H9 (cell line): ENCODE measurements at regions not wholly inside any gene's neighbourhood (a gene's known extent, or its start where the extent isn't known, plus 50 kb on each side); places are given as distances from the start of the nearest gene placed in this dataset.

Experiments
- DNase-seq: peaks from one replicate; pipeline ENCODE4 v3.0.0-alpha.2; 2017
- H2AFZ ChIP-seq: one replicate; pipeline ENCODE4 v1.6.1; 2013; ENCODE audit warnings: mild to moderate bottlenecking, low read length, control low read depth, moderate library complexity
- H2AK5ac ChIP-seq: 2 replicates; pipeline ENCODE4 v1.6.1; 2013; ENCODE audit warnings: low read length, control low read depth, mixed read lengths; ENCODE audit not compliant: insufficient read length
- H2BK120ac ChIP-seq: one replicate; pipeline ENCODE4 v1.6.1; 2013; ENCODE audit warnings: low read depth, mild to moderate bottlenecking, low read length, control low read depth, inconsistent platforms; ENCODE audit not compliant: poor library complexity, severe bottlenecking
- H2BK12ac ChIP-seq: 2 replicates; pipeline ENCODE4 v1.6.1; 2013; ENCODE audit warnings: low read length, control low read depth, mixed read lengths, low read depth; ENCODE audit not compliant: insufficient read length
- H2BK15ac ChIP-seq: 2 replicates; pipeline ENCODE4 v1.6.1; 2013; ENCODE audit warnings: low read depth, low read length, control low read depth
- H2BK20ac ChIP-seq: one replicate; pipeline ENCODE4 v1.6.1; 2013; ENCODE audit warnings: low read depth, mild to moderate bottlenecking, low read length, control low read depth, inconsistent platforms; ENCODE audit not compliant: poor library complexity, severe bottlenecking
- H2BK5ac ChIP-seq: 2 replicates; pipeline ENCODE4 v1.6.1; 2013; ENCODE audit warnings: low read length, control low read depth, mixed read lengths; ENCODE audit not compliant: insufficient read length
- H3K14ac ChIP-seq: 2 replicates; pipeline ENCODE4 v1.6.1; 2013; ENCODE audit warnings: low read length, control low read depth; ENCODE audit not compliant: insufficient read depth
- H3K18ac ChIP-seq: 2 replicates; pipeline ENCODE4 v1.6.1; 2013; ENCODE audit warnings: low read depth, mild to moderate bottlenecking, mixed read lengths, low read length, control low read depth; ENCODE audit not compliant: insufficient read length
- H3K23ac ChIP-seq: 2 replicates; pipeline ENCODE4 v1.6.1; 2013; ENCODE audit warnings: low read length, control low read depth, mixed read lengths, low read depth; ENCODE audit not compliant: insufficient read length
- H3K23me2 ChIP-seq: 2 replicates; pipeline ENCODE4 v1.6.1; 2013; ENCODE audit warnings: low read depth, mild to moderate bottlenecking, mixed read lengths, low read length, control low read depth; ENCODE audit not compliant: insufficient read length, poor library complexity, severe bottlenecking
- H3K27ac ChIP-seq: 2 replicates; pipeline ENCODE4 v1.5.1; 2013; ENCODE audit warnings: low read length, control low read depth, mixed read lengths, low read depth; ENCODE audit not compliant: insufficient read length
- H3K27me3 ChIP-seq: 2 replicates; pipeline ENCODE4 v1.6.1; 2013; ENCODE audit warnings: low read length, control low read depth, inconsistent platforms; ENCODE audit not compliant: insufficient read depth
- H3K4ac ChIP-seq: 2 replicates; pipeline ENCODE4 v1.6.1; 2013; ENCODE audit warnings: low read depth, mild to moderate bottlenecking, control low read depth, inconsistent platforms, low read length, moderate library complexity
- H3K4me1 ChIP-seq: 2 replicates; pipeline ENCODE4 v1.6.1; 2013; ENCODE audit warnings: low read length, control low read depth, inconsistent platforms; ENCODE audit not compliant: insufficient read depth
- H3K4me2 ChIP-seq: 2 replicates; pipeline ENCODE4 v1.6.1; 2013; ENCODE audit warnings: low read length, control low read depth, mixed read lengths; ENCODE audit not compliant: insufficient read length, insufficient read depth
- H3K56ac ChIP-seq: 2 replicates; pipeline ENCODE4 v1.6.1; 2013; ENCODE audit warnings: low read depth, mild to moderate bottlenecking, mixed read lengths, low read length, control low read depth; ENCODE audit not compliant: insufficient read length
- H3K79me1 ChIP-seq: 2 replicates; pipeline ENCODE4 v1.6.1; 2013; ENCODE audit warnings: low read depth, mild to moderate bottlenecking, moderate library complexity, low read length, control low read depth, inconsistent platforms; ENCODE audit not compliant: insufficient read depth, poor library complexity, severe bottlenecking
- H3K79me2 ChIP-seq: 2 replicates; pipeline ENCODE4 v1.6.1; 2013; ENCODE audit warnings: low read length, control low read depth, inconsistent platforms; ENCODE audit not compliant: insufficient read depth
- H3K9ac ChIP-seq: 2 replicates; pipeline ENCODE4 v1.6.1; 2013; ENCODE audit warnings: low read length, control low read depth, mixed read lengths; ENCODE audit not compliant: insufficient read length; ENCODE audit errors: extremely low read depth
- H3K9me3 ChIP-seq: one replicate; pipeline ENCODE4 v1.6.1; 2013; ENCODE audit warnings: low read depth, low read length, inconsistent platforms; ENCODE audit not compliant: control insufficient read depth
- H3T11ph ChIP-seq: one replicate; pipeline ENCODE4 v1.6.1; 2013; ENCODE audit warnings: mild to moderate bottlenecking, low read length, control low read depth, inconsistent platforms
- H4K20me1 ChIP-seq: one replicate; pipeline ENCODE4 v1.6.1; 2013; ENCODE audit not compliant: control insufficient read depth, insufficient read length, insufficient read depth
- H4K5ac ChIP-seq: 2 replicates; pipeline ENCODE4 v1.6.1; 2013; ENCODE audit warnings: low read depth, mild to moderate bottlenecking, mixed read lengths, low read length, control low read depth; ENCODE audit not compliant: insufficient read length
- H4K8ac ChIP-seq: replicated peaks from 2 replicates; pipeline ENCODE4 v1.6.1; 2013; ENCODE audit warnings: low read length, control low read depth, mixed read lengths, low read depth; ENCODE audit not compliant: insufficient read length
- H4K91ac ChIP-seq: 2 replicates; pipeline ENCODE4 v1.6.1; 2013; ENCODE audit warnings: low read depth, mild to moderate bottlenecking, moderate library complexity, mixed read lengths, low read length, control low read depth; ENCODE audit not compliant: insufficient read length
- H3K27ac Mint-ChIP-seq, 3 experiments: 2 replicates in 2 of 3; 3 replicates in 1 of 3; pipeline ENCODE4 v1.8.0; 2020 to 2021; ENCODE audit warnings: mixed read lengths in 3 of 3, mild to moderate bottlenecking in 1 of 3, moderate library complexity in 1 of 3
- H3K27me3 Mint-ChIP-seq: 2 replicates; pipeline ENCODE4 v1.8.0; 2021; ENCODE audit warnings: low read depth, mild to moderate bottlenecking, moderate library complexity, mixed read lengths
- H3K36me3 Mint-ChIP-seq, 3 experiments: 2 replicates in 2 of 3; 3 replicates in 1 of 3; pipeline ENCODE4 v1.8.0; 2020 to 2021; ENCODE audit warnings: low read depth in 3 of 3, mixed read lengths in 3 of 3; ENCODE audit not compliant: insufficient read depth in 1 of 3
- H3K4me1 Mint-ChIP-seq, 2 experiments: 2 replicates each; pipeline ENCODE4 v1.8.0; 2020; ENCODE audit warnings: mixed read lengths in 2 of 2
- H3K4me3 Mint-ChIP-seq, 2 experiments: 2 replicates in 1 of 2; 3 replicates in 1 of 2; pipeline ENCODE4 v1.8.0; 2020 to 2021; ENCODE audit warnings: mild to moderate bottlenecking in 2 of 2, mixed read lengths in 2 of 2, moderate library complexity in 1 of 2
- H3K9me3 Mint-ChIP-seq, 2 experiments: 2 replicates in 1 of 2; 3 replicates in 1 of 2; pipeline ENCODE4 v1.8.0; 2020; ENCODE audit warnings: mild to moderate bottlenecking in 2 of 2, mixed read lengths in 2 of 2, moderate library complexity in 1 of 2
- WGBS: extraction: QIAGEN DNeasy Blood & Tissue Kit; methylation state at CpG from one replicate; pipeline ENCODE4 v1.1.7; 2013; ENCODE audit warnings: missing lambda C conversion rate, low lambda C conversion rate, mixed read lengths; ENCODE audit not compliant: insufficient read length; ENCODE audit errors: extremely low coverage; 5-methylcytosine and 5-hydroxymethylcytosine counted together
- TF ChIP-seq, protein P1 (sequence below): fragments of 200-600 bp; sonication (generic); conservative IDR thresholded peaks from 3 replicates; pipeline ENCODE4 v1.8.0; 2021; ENCODE audit warnings: antibody characterized with exemption, mild to moderate bottlenecking

DNA sequence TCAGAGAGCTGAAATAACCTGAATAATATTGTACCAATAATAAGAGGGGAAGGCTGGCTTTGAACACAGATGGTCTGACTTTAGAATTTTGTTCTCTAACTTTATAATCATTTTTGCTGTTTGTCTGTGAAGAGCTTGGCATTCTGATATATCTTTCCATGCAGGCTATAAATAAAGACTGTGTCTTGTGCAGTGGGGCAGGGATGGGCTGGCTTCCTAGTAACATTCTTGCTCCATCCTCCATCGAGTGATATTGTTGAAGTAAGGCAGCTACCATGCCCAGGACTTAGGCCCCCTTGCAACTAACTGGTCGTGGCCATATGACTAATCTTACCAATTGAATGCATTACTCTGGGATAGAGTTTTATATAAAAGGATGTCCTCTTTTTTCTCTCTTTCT is 234.7 kb upstream of the IRX3 start:
- Histone ChIP-seq H2AK5ac (no peak overlapping the region), H3K27me3 (no peaks in the 10 kb centered on the region), H2BK120ac (no peak overlapping the region), H3K79me2 (no peaks in the 10 kb centered on the region), H3K14ac (no peak overlapping the region), H3K9me3 (peaks cover 10% of the 10 kb centered on the region), H2BK20ac (no peak overlapping the region), H3K4ac (no peak overlapping the region), H2BK5ac (no peak overlapping the region), H3K27ac (no peak overlapping the region), H3K9ac (no peak overlapping the region), H3K23me2 (no peaks in the 10 kb centered on the region), H4K20me1 (no peaks in the 10 kb centered on the region), H3K4me2 (no peak overlapping the region), H2AFZ (no peak overlapping the region), H2BK15ac (no peak overlapping the region), H2BK12ac (no peak overlapping the region), H4K8ac (no peak overlapping the region), H3K79me1 (no peaks in the 10 kb centered on the region), H3T11ph (no peak overlapping the region), H3K4me1 (no peaks in the 10 kb centered on the region), H4K91ac (no peak overlapping the region), H4K5ac (no peak overlapping the region), H3K56ac (no peak overlapping the region), H3K23ac (no peak overlapping the region), H3K18ac (no peak overlapping the region)
- Mint-ChIP-seq H3K4me3 (no peak overlapping the region), H3K36me3 (peaks cover 0 to 20% (median 12%) of the 10 kb centered on the region in 3 experiments; a peak in 5 of 7 replicates), H3K4me1 (peaks cover 11 to 15% of the 10 kb centered on the region in 2 experiments), H3K27me3 (no peaks in the 10 kb centered on the region), H3K9me3 (peaks cover 9 to 10% of the 10 kb centered on the region in 2 experiments; a peak in 4 of 5 replicates), H3K27ac (no peak overlapping the region)
- TF ChIP-seq, protein P1, sequence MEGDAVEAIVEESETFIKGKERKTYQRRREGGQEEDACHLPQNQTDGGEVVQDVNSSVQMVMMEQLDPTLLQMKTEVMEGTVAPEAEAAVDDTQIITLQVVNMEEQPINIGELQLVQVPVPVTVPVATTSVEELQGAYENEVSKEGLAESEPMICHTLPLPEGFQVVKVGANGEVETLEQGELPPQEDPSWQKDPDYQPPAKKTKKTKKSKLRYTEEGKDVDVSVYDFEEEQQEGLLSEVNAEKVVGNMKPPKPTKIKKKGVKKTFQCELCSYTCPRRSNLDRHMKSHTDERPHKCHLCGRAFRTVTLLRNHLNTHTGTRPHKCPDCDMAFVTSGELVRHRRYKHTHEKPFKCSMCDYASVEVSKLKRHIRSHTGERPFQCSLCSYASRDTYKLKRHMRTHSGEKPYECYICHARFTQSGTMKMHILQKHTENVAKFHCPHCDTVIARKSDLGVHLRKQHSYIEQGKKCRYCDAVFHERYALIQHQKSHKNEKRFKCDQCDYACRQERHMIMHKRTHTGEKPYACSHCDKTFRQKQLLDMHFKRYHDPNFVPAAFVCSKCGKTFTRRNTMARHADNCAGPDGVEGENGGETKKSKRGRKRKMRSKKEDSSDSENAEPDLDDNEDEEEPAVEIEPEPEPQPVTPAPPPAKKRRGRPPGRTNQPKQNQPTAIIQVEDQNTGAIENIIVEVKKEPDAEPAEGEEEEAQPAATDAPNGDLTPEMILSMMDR = no peak
- DNase-seq = no peak
- no CpG with 5 or more reads among the region's 2 CpGs for WGBS
